ENCODE measurements at regions not wholly inside any gene's neighbourhood (a gene's known extent, or its start where the extent isn't known, plus 50 kb on each side); places are given as distances from the start of the nearest gene placed in this dataset.
A peak's percentile ranks its signal among the peaks of the same experiment; 100 is the strongest.

DNA sequence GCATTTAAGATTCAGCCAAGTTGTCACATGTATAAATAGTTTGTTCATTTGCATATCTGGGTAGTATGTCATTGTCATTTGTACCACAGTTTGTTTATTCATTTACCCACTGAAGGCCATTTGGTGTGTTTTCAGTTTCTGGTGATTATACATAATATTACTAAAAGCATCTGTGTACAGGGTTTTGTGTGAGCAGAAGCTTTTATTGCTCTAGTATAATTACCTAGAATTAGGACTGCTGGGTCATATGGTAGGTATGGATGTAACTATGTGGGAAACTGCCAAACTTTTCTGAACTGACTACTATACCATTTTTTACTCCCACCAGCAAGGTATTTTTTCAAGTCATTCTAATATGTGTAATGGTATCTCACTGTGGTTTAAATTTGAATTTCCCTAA lies 584.0 kb upstream of the GHITM start:
- H4K20me1 ChIP-seq (ENCODE audit: insufficient read depth, low read length): no peaks in the 10 kb centered on the region

DNA sequence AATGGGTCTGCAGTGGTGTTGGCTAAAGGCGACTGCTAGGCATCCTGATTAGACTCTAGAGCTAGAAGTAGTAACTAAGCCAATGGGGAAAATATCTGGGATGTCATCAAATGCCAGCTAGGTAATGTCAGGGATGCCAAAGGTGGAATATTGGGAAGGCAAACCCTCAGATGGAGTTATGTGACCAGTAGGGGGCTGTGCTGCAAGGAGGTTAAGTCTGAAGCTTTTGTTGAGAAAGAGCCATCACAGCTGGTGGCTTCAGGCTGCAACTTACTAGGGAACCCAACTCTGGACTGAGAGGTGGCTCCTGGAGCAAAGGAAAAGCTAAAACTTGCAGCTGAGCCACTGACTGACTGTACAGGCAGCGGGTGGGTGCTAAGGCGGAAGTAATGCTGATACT lies 576.9 kb upstream of the GHITM start:
- Histone ChIP-seq H3K27me3 (ENCODE audit: insufficient read depth, low read length) (no peaks in the 10 kb centered on the region), H3K4me1 (ENCODE audit: insufficient read depth, low read length, severe bottlenecking) (no peaks in the 10 kb centered on the region), H3K27ac (ENCODE audit: low read depth, low read length, poor library complexity, severe bottlenecking) (no peak overlapping the region), H3K4me3 (ENCODE audit: low read depth, low read length, poor library complexity, severe bottlenecking) (no peak overlapping the region), H3K79me2 (ENCODE audit: insufficient read depth, low read length) (no peaks in the 10 kb centered on the region), H3K9me3 (ENCODE audit: low read length) (no peaks in the 10 kb centered on the region), H3K9me2 (ENCODE audit: low read depth, low read length) (no peaks in the 10 kb centered on the region), H3K4me2 (ENCODE audit: low read length) (no peak overlapping the region), H2AFZ (ENCODE audit: low read length) (no peak overlapping the region), H3F3A (ENCODE audit: insufficient read depth, low read length) (no peaks in the 10 kb centered on the region), H3K36me3 (ENCODE audit: insufficient read depth, low read length) (no peaks in the 10 kb centered on the region), H3K9ac (ENCODE audit: low read length) (no peak overlapping the region), H4K20me1 (ENCODE audit: insufficient read depth, low read length) (no peaks in the 10 kb centered on the region)
- no peak for TF ChIP-seq EZH2 (IDR thresholded peaks at IDR 0.05; ENCODE audit: borderline replicate concordance, low read length)
- TF ChIP-seq, protein P1, sequence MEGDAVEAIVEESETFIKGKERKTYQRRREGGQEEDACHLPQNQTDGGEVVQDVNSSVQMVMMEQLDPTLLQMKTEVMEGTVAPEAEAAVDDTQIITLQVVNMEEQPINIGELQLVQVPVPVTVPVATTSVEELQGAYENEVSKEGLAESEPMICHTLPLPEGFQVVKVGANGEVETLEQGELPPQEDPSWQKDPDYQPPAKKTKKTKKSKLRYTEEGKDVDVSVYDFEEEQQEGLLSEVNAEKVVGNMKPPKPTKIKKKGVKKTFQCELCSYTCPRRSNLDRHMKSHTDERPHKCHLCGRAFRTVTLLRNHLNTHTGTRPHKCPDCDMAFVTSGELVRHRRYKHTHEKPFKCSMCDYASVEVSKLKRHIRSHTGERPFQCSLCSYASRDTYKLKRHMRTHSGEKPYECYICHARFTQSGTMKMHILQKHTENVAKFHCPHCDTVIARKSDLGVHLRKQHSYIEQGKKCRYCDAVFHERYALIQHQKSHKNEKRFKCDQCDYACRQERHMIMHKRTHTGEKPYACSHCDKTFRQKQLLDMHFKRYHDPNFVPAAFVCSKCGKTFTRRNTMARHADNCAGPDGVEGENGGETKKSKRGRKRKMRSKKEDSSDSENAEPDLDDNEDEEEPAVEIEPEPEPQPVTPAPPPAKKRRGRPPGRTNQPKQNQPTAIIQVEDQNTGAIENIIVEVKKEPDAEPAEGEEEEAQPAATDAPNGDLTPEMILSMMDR (IDR thresholded peaks at IDR 0.05; ENCODE audit: low read length): peak; percentile 21; the same call in 1 of the 2 replicates

More for the DNA sequence above, 584.0 kb upstream of the GHITM start:
- Histone ChIP-seq H3K27me3 (ENCODE audit: insufficient read depth, low read length) (no peaks in the 10 kb centered on the region), H3K36me3 (ENCODE audit: insufficient read depth, low read length) (no peaks in the 10 kb centered on the region), H2AFZ (ENCODE audit: low read length) (no peak overlapping the region), H3K9ac (ENCODE audit: low read length) (no peak overlapping the region), H3K4me2 (ENCODE audit: low read length) (no peak overlapping the region), H3K27ac (ENCODE audit: low read depth, low read length, poor library complexity, severe bottlenecking) (no peak overlapping the region), H3K9me2 (ENCODE audit: low read depth, low read length) (no peaks in the 10 kb centered on the region), H3K4me1 (ENCODE audit: insufficient read depth, low read length, severe bottlenecking) (no peaks in the 10 kb centered on the region), H3K9me3 (ENCODE audit: low read length) (no peaks in the 10 kb centered on the region), H3F3A (ENCODE audit: insufficient read depth, low read length) (no peaks in the 10 kb centered on the region), H3K4me3 (ENCODE audit: low read depth, low read length, poor library complexity, severe bottlenecking) (no peak overlapping the region), H3K79me2 (ENCODE audit: insufficient read depth, low read length) (no peaks in the 10 kb centered on the region)
- no peak for TF ChIP-seq EZH2 (IDR thresholded peaks at IDR 0.05; ENCODE audit: borderline replicate concordance, low read length)
- TF ChIP-seq, protein P1 (IDR thresholded peaks at IDR 0.05; ENCODE audit: low read length): no peak

DNA sequence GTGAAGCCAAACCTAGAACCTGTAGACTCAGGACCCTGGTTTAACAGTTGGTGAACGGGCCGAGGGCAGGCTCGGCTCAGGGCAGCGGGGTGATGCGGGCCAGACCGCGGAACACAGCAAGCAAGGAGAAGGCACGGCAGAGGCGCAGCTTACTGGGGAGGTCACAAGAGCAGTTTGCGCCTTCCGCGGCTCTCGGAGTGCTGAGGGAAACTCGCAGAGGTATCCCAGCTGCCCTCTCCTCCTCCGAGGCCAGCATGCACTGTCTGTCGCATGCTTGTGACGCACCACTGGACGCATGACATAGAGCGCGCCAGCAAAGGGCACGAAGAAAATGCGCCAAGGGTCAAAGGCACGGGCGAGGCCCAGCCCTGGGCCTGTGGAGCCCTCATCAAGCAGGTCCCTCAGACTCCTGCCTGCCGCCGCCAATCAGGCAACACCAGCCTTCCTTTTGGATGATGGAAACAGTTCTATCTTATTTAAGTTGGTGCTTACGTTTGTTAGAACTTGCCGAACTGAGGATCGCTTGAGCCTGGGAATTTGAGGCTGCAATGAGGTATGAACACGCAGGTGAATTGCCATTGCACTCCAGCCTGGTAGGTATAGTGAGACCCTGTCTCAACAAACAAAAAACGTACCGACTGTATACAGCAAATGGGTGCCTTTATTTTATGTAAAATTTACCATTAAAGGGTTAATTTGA lies 574.3 kb upstream of the GHITM start:
- Histone ChIP-seq H3K27ac (ENCODE audit: low read depth, low read length, poor library complexity, severe bottlenecking) (no peak overlapping the region), H4K20me1 (ENCODE audit: insufficient read depth, low read length) (no peaks in the 10 kb centered on the region), H3K4me2 (ENCODE audit: low read length) (no peak overlapping the region), H3K79me2 (ENCODE audit: insufficient read depth, low read length) (no peaks in the 10 kb centered on the region), H3K27me3 (ENCODE audit: insufficient read depth, low read length) (no peaks in the 10 kb centered on the region), H3K9ac (ENCODE audit: low read length) (no peak overlapping the region), H2AFZ (ENCODE audit: low read length) (no peak overlapping the region), H3K9me2 (ENCODE audit: low read depth, low read length) (no peaks in the 10 kb centered on the region), H3K4me3 (ENCODE audit: low read depth, low read length, poor library complexity, severe bottlenecking) (no peak overlapping the region), H3K36me3 (ENCODE audit: insufficient read depth, low read length) (no peaks in the 10 kb centered on the region), H3K4me1 (ENCODE audit: insufficient read depth, low read length, severe bottlenecking) (no peaks in the 10 kb centered on the region), H3F3A (ENCODE audit: insufficient read depth, low read length) (no peaks in the 10 kb centered on the region), H3K9me3 (ENCODE audit: low read length) (no peaks in the 10 kb centered on the region)
- TF ChIP-seq, protein P1 (IDR thresholded peaks at IDR 0.05; ENCODE audit: low read length): no peak
- no peak for TF ChIP-seq EZH2 (IDR thresholded peaks at IDR 0.05; ENCODE audit: borderline replicate concordance, low read length)

All from OCI-LY1 (cell line).